OCI-LY1 (cell line): ENCODE measurements at regions not wholly inside any gene's neighbourhood (a gene's known extent, or its start where the extent isn't known, plus 50 kb on each side); places are given as distances from the start of the nearest gene placed in this dataset.

Experiments used
- H2AFZ ChIP-seq: fragments of 200-600 bp; sonication (generic), shearing (Covaris generic); 2 replicates; pipeline ENCODE4 v1.6.0; 2014; ENCODE audit warnings: antibody characterized with exemption, mild to moderate bottlenecking, low read length
- H3F3A ChIP-seq: fragments of 200-600 bp; sonication (generic), shearing (Covaris generic); 2 replicates; pipeline ENCODE4 v1.6.0; 2014; ENCODE audit warnings: mild to moderate bottlenecking, antibody characterized with exemption, low read length, moderate library complexity; ENCODE audit not compliant: insufficient read depth
- H3K27ac ChIP-seq: fragments of 200-600 bp; sonication (generic); 2 replicates; pipeline ENCODE4 v1.5.1; 2014; ENCODE audit warnings: low read length, mixed run types, mild to moderate bottlenecking, low read depth; ENCODE audit not compliant: poor library complexity, severe bottlenecking
- H3K27me3 ChIP-seq: fragments of 200-600 bp; sonication (generic); 2 replicates; pipeline ENCODE4 v1.6.0; 2014; ENCODE audit warnings: antibody characterized with exemption, mild to moderate bottlenecking, low read length, moderate library complexity; ENCODE audit not compliant: insufficient read depth
- H3K36me3 ChIP-seq: fragments of 200-600 bp; sonication (generic); 2 replicates; pipeline ENCODE4 v1.6.1; 2014; ENCODE audit warnings: mild to moderate bottlenecking, antibody characterized with exemption, low read length, moderate library complexity, mixed read lengths; ENCODE audit not compliant: insufficient read depth
- H3K4me1 ChIP-seq: fragments of 200-600 bp; sonication (generic); 2 replicates; pipeline ENCODE4 v1.5.1; 2014; ENCODE audit warnings: mild to moderate bottlenecking, low read length, moderate library complexity; ENCODE audit not compliant: insufficient read depth, severe bottlenecking
- H3K4me2 ChIP-seq: fragments of 200-600 bp; sonication (generic), shearing (Covaris generic); 2 replicates; pipeline ENCODE4 v1.6.1; 2014; ENCODE audit warnings: low read length
- H3K4me3 ChIP-seq: fragments of 200-600 bp; sonication (generic); 2 replicates; pipeline ENCODE4 v1.5.1; 2014; ENCODE audit warnings: low read length, low read depth, mild to moderate bottlenecking, mixed read lengths; ENCODE audit not compliant: poor library complexity, severe bottlenecking
- H3K79me2 ChIP-seq: fragments of 200-600 bp; shearing (Covaris generic); 2 replicates; pipeline ENCODE4 v1.6.1; 2016; ENCODE audit warnings: mixed run types, low read length, mixed read lengths; ENCODE audit not compliant: insufficient read depth
- H3K9ac ChIP-seq: fragments of 200-600 bp; sonication (generic), shearing (Covaris generic); 2 replicates; pipeline ENCODE4 v1.6.1; 2014; ENCODE audit warnings: mild to moderate bottlenecking, low read length, mixed read lengths
- H3K9me2 ChIP-seq: fragments of 200-600 bp; sonication (generic), shearing (Covaris generic); 2 replicates; pipeline ENCODE4 v1.6.1; 2014; ENCODE audit warnings: low read depth, mild to moderate bottlenecking, low read length, mixed read lengths
- H3K9me3 ChIP-seq: fragments of 200-600 bp; shearing (Covaris generic); 2 replicates; pipeline ENCODE4 v1.6.1; 2014; ENCODE audit warnings: low read length, mixed read lengths
- H4K20me1 ChIP-seq: fragments of 200-600 bp; sonication (generic), shearing (Covaris generic); 2 replicates; pipeline ENCODE4 v1.6.0; 2016; ENCODE audit warnings: mild to moderate bottlenecking, low read length; ENCODE audit not compliant: insufficient read depth
- CTCF ChIP-seq: fragments of 200-600 bp; sonication (generic), shearing (Covaris generic); IDR thresholded peaks from 2 replicates; pipeline ENCODE4 v1.5.1; 2017; ENCODE audit warnings: mild to moderate bottlenecking, antibody characterized with exemption, low read length, moderate library complexity, mixed read lengths
- EZH2 ChIP-seq: fragments of 200-600 bp; sonication (generic), shearing (Covaris generic); IDR thresholded peaks from 2 replicates; pipeline ENCODE4 v1.8.0; 2017; ENCODE audit warnings: borderline replicate concordance, mixed run types, mild to moderate bottlenecking, antibody characterized with exemption, low read length, moderate library complexity, mixed read lengths

- H3K4me2 ChIP-seq = no peak overlapping the region
- no peaks in the 10 kb centered on the region for H3K4me1 ChIP-seq
- no peaks in the 10 kb centered on the region for H3K27me3 ChIP-seq
- H3K27ac ChIP-seq = no peak overlapping the region
- no peaks in the 10 kb centered on the region for H4K20me1 ChIP-seq
- no peak overlapping the region for H3K4me3 ChIP-seq
- H3K79me2 ChIP-seq = no peaks in the 10 kb centered on the region
- TF ChIP-seq CTCF (no peak), EZH2 (no peak)
- no peaks in the 10 kb centered on the region for H3K36me3 ChIP-seq
- H3K9me2 ChIP-seq = no peaks in the 10 kb centered on the region
- no peak overlapping the region for H3K9ac ChIP-seq
- H3F3A ChIP-seq = no peaks in the 10 kb centered on the region
- no peaks in the 10 kb centered on the region for H3K9me3 ChIP-seq
- H2AFZ ChIP-seq = no peak overlapping the region
These were observed 1027.2 kb upstream of the ACVR2A start for GRCh38 chr2:146817613-146818012.

- TF ChIP-seq CTCF (no peak), EZH2 (no peak)
- H4K20me1 ChIP-seq = no peaks in the 10 kb centered on the region
- H3K79me2 ChIP-seq = no peaks in the 10 kb centered on the region
- no peaks in the 10 kb centered on the region for H3K9me3 ChIP-seq
- H2AFZ ChIP-seq = no peak overlapping the region
- H3F3A ChIP-seq = no peaks in the 10 kb centered on the region
- no peaks in the 10 kb centered on the region for H3K4me1 ChIP-seq
- H3K27ac ChIP-seq = no peak overlapping the region
- H3K9me2 ChIP-seq = no peaks in the 10 kb centered on the region
- H3K4me2 ChIP-seq = no peak overlapping the region
- no peaks in the 10 kb centered on the region for H3K36me3 ChIP-seq
- H3K27me3 ChIP-seq = no peaks in the 10 kb centered on the region
- H3K9ac ChIP-seq = no peak overlapping the region
- no peak overlapping the region for H3K4me3 ChIP-seq
These were observed 1029.9 kb upstream of the ACVR2A start for GRCh38 chr2:146814971-146815370.

- H3K4me3 ChIP-seq = no peak overlapping the region
- H3K4me1 ChIP-seq = no peaks in the 10 kb centered on the region
- no peaks in the 10 kb centered on the region for H3K9me2 ChIP-seq
- H3K36me3 ChIP-seq = no peaks in the 10 kb centered on the region
- no peak overlapping the region for H3K27ac ChIP-seq
- no peaks in the 10 kb centered on the region for H4K20me1 ChIP-seq
- TF ChIP-seq CTCF = no peak
- H3K4me2 ChIP-seq = no peak overlapping the region
- H3K79me2 ChIP-seq = no peaks in the 10 kb centered on the region
- no peaks in the 10 kb centered on the region for H3K9me3 ChIP-seq
- no peaks in the 10 kb centered on the region for H3F3A ChIP-seq
- H2AFZ ChIP-seq = no peak overlapping the region
- H3K27me3 ChIP-seq = no peaks in the 10 kb centered on the region
- H3K9ac ChIP-seq = no peak overlapping the region
These were observed 1037.2 kb upstream of the ACVR2A start for GRCh38 chr2:146807568-146808168.
